ENCODE measurements at regions not wholly inside any gene's neighbourhood (a gene's known extent, or its start where the extent isn't known, plus 50 kb on each side); places are given as distances from the start of the nearest gene placed in this dataset.

GRCh38 chr1:239483391-239483790 lies 97.0 kb downstream of the CHRM3 start:
- TF ChIP-seq CTCF (IDR thresholded peaks at IDR 0.05; ENCODE audit: insufficient read depth, low read length, poor library complexity, severe bottlenecking): no peak
- no peak for TF ChIP-seq EZH2phosphoT487 (conservative IDR thresholded peaks at IDR 0.05; ENCODE audit: low read length)
